Panc1 (cell line): ENCODE measurements at regions not wholly inside any gene's neighbourhood (a gene's known extent, or its start where the extent isn't known, plus 50 kb on each side); places are given as distances from the start of the nearest gene placed in this dataset.

ENCODE experiments used
- ATAC-seq: fragments of 200-7000 bp; cut with Tn5 transposase; 2 replicates; pipeline ENCODE4 v1.9.1; 2020; ENCODE audit warnings: mild to moderate bottlenecking, moderate library complexity
- BruUV-seq: library from RNA; stranded (reverse); fragments of 400-500 nt; replicated peaks from 2 replicates; lab custom pipeline; 2021; lab: Mats Ljungman, UMichigan
- CTCF ChIA-PET: fragments of 300-600 bp; sonication (Branson Sonifier 250); formaldehyde crosslinking; loops from one replicate; lab custom pipeline; 2022; ENCODE audit warnings: antibody characterized with exemption; lab: Charles Lee
- POLR2A ChIA-PET: fragments of 300-600 bp; sonication (Branson Sonifier 250); formaldehyde crosslinking; loops from one replicate; lab custom pipeline; 2022; ENCODE audit warnings: antibody characterized with exemption; lab: Charles Lee
- DNase-seq: peaks from one replicate; pipeline ENCODE4 v3.0.0-alpha.2; 2010; ENCODE audit warnings: low read depth, low spot score
- H3K27ac ChIP-seq: 2 replicates; pipeline ENCODE4 v1.5.1; 2011; ENCODE audit warnings: mild to moderate bottlenecking, low read length, inconsistent platforms
- H3K27me3 ChIP-seq: fragments of 200-500 bp; sonication (Bioruptor generic); 2 replicates; pipeline ENCODE4 v1.6.0; 2014; ENCODE audit warnings: low read length, inconsistent platforms; ENCODE audit not compliant: control insufficient read depth, insufficient read depth
- H3K36me3 ChIP-seq: fragments of 200-500 bp; sonication (Bioruptor generic); 2 replicates; pipeline ENCODE4 v1.5.1; 2014; ENCODE audit warnings: inconsistent platforms, mild to moderate bottlenecking, low read length, moderate library complexity; ENCODE audit not compliant: control insufficient read depth, insufficient read depth
- H3K4me1 ChIP-seq: 2 replicates; pipeline ENCODE4 v1.5.1; 2011; ENCODE audit warnings: inconsistent platforms, mild to moderate bottlenecking, low read length, moderate library complexity; ENCODE audit not compliant: control insufficient read depth, insufficient read depth
- H3K4me3 ChIP-seq, 2 experiments: 2 replicates each; pipeline ENCODE4 v1.5.1; 2011 to 2012; ENCODE audit warnings: low read depth in 2 of 2, low read length in 2 of 2, mild to moderate bottlenecking in 2 of 2, inconsistent platforms in 1 of 2, moderate library complexity in 1 of 2
- H3K9me3 ChIP-seq: fragments of 200-500 bp; sonication (Bioruptor generic); 2 replicates; pipeline ENCODE4 v1.5.1; 2014; ENCODE audit warnings: low read depth, mild to moderate bottlenecking, inconsistent platforms, low read length, moderate library complexity; ENCODE audit not compliant: control insufficient read depth, insufficient read depth
- CTCF ChIP-seq: fragments of 450-650 bp; IDR thresholded peaks from 2 replicates; pipeline ENCODE4 v1.5.1; 2017; ENCODE audit warnings: mild to moderate bottlenecking
- POLR2AphosphoS5 ChIP-seq: IDR thresholded peaks from 2 replicates; pipeline ENCODE4 v1.6.1; 2012; ENCODE audit warnings: mild to moderate bottlenecking, low read depth, low read length, moderate library complexity
- REST ChIP-seq, 2 experiments: IDR thresholded peaks; 2 replicates each; pipeline ENCODE4 v1.6.1; 2011 to 2012; ENCODE audit warnings: low read depth in 2 of 2, control low read depth in 1 of 2, low read length in 1 of 2, mild to moderate bottlenecking in 1 of 2, moderate library complexity in 1 of 2; ENCODE audit not compliant: insufficient read depth in 1 of 2
- SIN3A ChIP-seq: IDR thresholded peaks from 2 replicates; pipeline ENCODE4 v1.6.1; 2012; ENCODE audit warnings: low read depth, mild to moderate bottlenecking, low read length, moderate library complexity, borderline replicate concordance; ENCODE audit not compliant: insufficient read depth
- TCF7L2 ChIP-seq: IDR thresholded peaks from 2 replicates; pipeline ENCODE4 v1.6.1; 2011; ENCODE audit warnings: mild to moderate bottlenecking, low read depth, low read length, inconsistent platforms
- in situ Hi-C: cut with HindIII; loops from 2 replicates; pipeline ENCODE4 v1.10.0; 2016; ENCODE audit warnings: low sequenced_read_pairs, low pct_unique_long_range_greater_than_20kb
- intact Hi-C: fragments of 100-400 bp; cut with micrococcal nuclease; formaldehyde crosslinking; loops from one replicate; pipeline ENCODE4 v1.10.0; 2022; ENCODE audit not compliant: unreplicated experiment

GRCh38 chr12:125249066-125249824, 184.0 kb downstream of the AACS start:
- Histone ChIP-seq H3K4me3 (no peak overlapping the region), H3K4me1 (peaks cover 3% of the 10 kb centered on the region; the same call in 1 of the 2 replicates), H3K27me3 (peaks cover 19% of the 10 kb centered on the region), H3K27ac (no peak overlapping the region), H3K36me3 (no peaks in the 10 kb centered on the region), H3K9me3 (no peaks in the 10 kb centered on the region)
- no peak for ATAC-seq
- no peak for DNase-seq
- intact Hi-C loops: no loop called here
- CTCF ChIA-PET: no interaction called here
- no peak for TF ChIP-seq POLR2AphosphoS5
- no peak for TF ChIP-seq CTCF
- no peak for TF ChIP-seq REST (IDR thresholded peaks at IDR 0.05; ENCODE audit: insufficient read depth in 1 of 2, low read depth in 2 of 2, low read length in 1 of 2)
- no peak for TF ChIP-seq SIN3A
- TF ChIP-seq TCF7L2: no peak
- in situ Hi-C loops: no loop called here
- POLR2A ChIA-PET: no interaction called here
- no TSS peak for BruUV-seq

DNA sequence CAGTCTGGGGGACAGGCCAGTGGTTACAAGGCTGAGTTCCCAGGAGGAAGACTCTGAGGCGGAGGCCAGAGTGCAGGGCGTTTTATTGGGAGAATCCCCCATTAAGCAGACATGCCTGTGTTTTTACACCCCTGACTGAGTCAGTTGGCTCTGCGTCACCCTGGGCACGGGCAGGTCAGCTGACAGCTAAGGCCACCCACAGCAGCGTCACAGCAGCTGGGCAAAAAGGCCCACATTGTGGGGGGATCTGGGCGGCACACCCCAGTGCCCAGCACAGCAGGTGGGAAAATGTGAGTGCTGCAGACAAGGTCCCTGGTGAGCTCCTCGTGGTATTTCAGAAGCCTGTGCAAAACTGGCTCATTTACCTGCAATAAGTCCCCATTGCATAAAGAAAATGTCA, 184.7 kb downstream of the AACS start:
- intact Hi-C loops (no loop called here), in situ Hi-C loops (no loop called here)
- ChIA-PET CTCF (no interaction called here), POLR2A (no interaction called here)
- peaks cover 18% of the 10 kb centered on the region for H3K27me3 ChIP-seq
- no peak overlapping the region for H3K4me3 ChIP-seq
- ATAC-seq (no peak), DNase-seq (no peak)
- no peak for TF ChIP-seq SIN3A
- TF ChIP-seq REST (IDR thresholded peaks at IDR 0.05; ENCODE audit: insufficient read depth in 1 of 2, low read depth in 2 of 2, low read length in 1 of 2): no peak
- no peak for TF ChIP-seq CTCF
- no peak for TF ChIP-seq TCF7L2
- TF ChIP-seq POLR2AphosphoS5: no peak
- H3K27ac ChIP-seq: no peak overlapping the region
- BruUV-seq: no TSS peak
- H3K9me3 ChIP-seq: no peaks in the 10 kb centered on the region
- peaks cover 3% of the 10 kb centered on the region; the same call in 1 of the 2 replicates for H3K4me1 ChIP-seq
- H3K36me3 ChIP-seq: no peaks in the 10 kb centered on the region
